GM13976 (cell line): ENCODE measurements at regions not wholly inside any gene's neighbourhood (a gene's known extent, or its start where the extent isn't known, plus 50 kb on each side); places are given as distances from the start of the nearest gene placed in this dataset.

Experiments
- DNase-seq: peaks from one replicate; pipeline ENCODE4 v3.0.0; 2012; ENCODE audit warnings: low spot score
- CTCF ChIP-seq: IDR thresholded peaks from 2 replicates; pipeline ENCODE4 v1.5.1; 2012; ENCODE audit warnings: borderline replicate concordance, mild to moderate bottlenecking; ENCODE audit not compliant: insufficient read depth; ENCODE audit errors: extremely low read depth, missing control alignments, control extremely low read depth
- in situ Hi-C: fragments of 300-500 bp; cut with MboI; formaldehyde crosslinking; loops from one replicate; pipeline ENCODE4 v1.12.0; 2022; ENCODE audit warnings: low sequenced_read_pairs, mixed read lengths, inconsistent platforms; ENCODE audit not compliant: unreplicated experiment

GRCh38 chr12:92257261-92257660 is 111.6 kb upstream of the BTG1 start:
- in situ Hi-C loops: no loop called here
- DNase-seq: no peak
- no peak for TF ChIP-seq CTCF

- no peak for DNase-seq
- TF ChIP-seq CTCF: no peak
- in situ Hi-C loops: no loop called here
Measured at GRCh38 chr12:92255741-92256140, 110.1 kb upstream of the BTG1 start.

DNA sequence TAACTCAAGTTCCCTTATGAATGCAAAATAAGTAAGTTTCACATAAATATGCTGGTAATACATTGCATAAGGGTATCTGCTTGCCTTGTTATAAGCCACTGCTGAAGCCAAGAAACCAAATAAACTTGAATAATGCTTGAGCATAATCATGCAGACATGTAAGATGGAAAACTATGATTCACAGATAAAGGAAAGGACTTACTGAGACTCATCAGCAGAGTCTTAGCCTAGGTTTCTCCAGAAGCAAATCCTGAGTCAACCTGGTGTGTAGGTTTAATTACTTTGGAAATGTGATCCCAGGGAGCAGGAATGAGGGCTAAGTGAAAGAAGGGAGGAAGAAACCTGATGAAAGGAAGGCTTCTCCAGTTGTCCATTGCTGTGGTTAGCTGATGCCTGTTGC is 107.7 kb upstream of the BTG1 start:
- in situ Hi-C loops: no loop called here
- DNase-seq: no peak
- TF ChIP-seq CTCF: no peak

- DNase-seq: no peak
- in situ Hi-C loops: no loop called here
- TF ChIP-seq CTCF: no peak
Measured at GRCh38 chr12:92248977-92249376, 103.3 kb upstream of the BTG1 start.

DNA sequence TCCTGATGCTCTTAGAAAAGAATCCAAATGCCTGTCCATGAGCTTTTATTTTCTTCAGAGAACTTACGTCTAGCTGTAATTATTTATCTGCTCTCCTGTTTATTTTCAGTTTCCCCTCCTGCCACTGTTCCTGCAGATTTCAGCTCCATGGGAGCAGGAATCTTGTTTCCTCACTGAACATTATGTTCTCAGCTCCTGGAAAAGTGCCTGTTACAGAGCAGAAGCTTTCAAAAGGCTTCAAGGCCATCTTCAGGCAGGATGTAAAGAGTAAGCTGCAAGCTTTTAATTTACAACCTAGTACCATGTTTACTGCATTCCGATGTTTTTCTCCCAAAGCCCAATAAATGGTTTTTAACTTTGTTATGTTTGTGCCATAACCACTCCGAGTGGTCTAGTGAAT is 98.4 kb upstream of the BTG1 start:
- DNase-seq: no peak
- in situ Hi-C loops: no loop called here
- TF ChIP-seq CTCF: no peak

- no peak for DNase-seq
- TF ChIP-seq CTCF: no peak
Measured at GRCh38 chr12:92242907-92243306, 97.3 kb upstream of the BTG1 start.

More at GRCh38 chr12:92242907-92243306, 97.3 kb upstream of the BTG1 start:
- in situ Hi-C loops: no loop called here
